Loucy (cell line): ENCODE measurements at regions not wholly inside any gene's neighbourhood (a gene's known extent, or its start where the extent isn't known, plus 50 kb on each side); places are given as distances from the start of the nearest gene placed in this dataset.

Experiments used
- EZH2phosphoT487 ChIP-seq: fragments of 200-600 bp; IDR thresholded peaks from 2 replicates; pipeline ENCODE4 v1.6.1; 2018; ENCODE audit warnings: antibody characterized with exemption, mild to moderate bottlenecking, moderate library complexity, borderline replicate concordance
- TF ChIP-seq, protein P1 (sequence below): fragments of 200-600 bp; sonication (generic); conservative IDR thresholded peaks from 2 replicates; pipeline ENCODE4 v1.5.1; 2014; ENCODE audit warnings: mild to moderate bottlenecking, antibody characterized with exemption, low read length

DNA sequence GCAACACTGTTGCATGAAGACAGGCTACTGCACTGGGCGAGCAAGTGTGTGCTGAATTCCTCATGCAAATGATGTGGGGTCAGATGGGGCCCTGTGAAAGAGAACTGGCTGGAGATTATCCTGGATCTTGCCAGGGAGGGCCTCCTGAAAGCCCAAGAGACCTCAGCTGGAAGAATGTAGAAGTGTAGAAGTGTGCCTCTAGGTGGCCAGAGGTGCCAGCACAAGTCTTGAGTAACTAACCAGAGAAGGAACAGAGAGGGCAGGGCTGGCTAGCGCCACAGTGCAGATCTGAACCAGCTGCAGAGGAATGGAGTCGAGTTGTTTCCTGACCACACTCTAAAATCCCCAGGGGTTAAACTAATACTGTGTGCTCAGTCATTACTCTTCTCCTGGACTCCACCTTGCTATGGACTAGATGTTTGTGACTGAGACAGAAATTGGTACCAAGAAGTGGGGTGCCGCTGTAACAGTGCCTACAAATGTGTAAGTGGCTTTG, 399.3 kb downstream of the LRATD1 start:
- TF ChIP-seq, protein P1, sequence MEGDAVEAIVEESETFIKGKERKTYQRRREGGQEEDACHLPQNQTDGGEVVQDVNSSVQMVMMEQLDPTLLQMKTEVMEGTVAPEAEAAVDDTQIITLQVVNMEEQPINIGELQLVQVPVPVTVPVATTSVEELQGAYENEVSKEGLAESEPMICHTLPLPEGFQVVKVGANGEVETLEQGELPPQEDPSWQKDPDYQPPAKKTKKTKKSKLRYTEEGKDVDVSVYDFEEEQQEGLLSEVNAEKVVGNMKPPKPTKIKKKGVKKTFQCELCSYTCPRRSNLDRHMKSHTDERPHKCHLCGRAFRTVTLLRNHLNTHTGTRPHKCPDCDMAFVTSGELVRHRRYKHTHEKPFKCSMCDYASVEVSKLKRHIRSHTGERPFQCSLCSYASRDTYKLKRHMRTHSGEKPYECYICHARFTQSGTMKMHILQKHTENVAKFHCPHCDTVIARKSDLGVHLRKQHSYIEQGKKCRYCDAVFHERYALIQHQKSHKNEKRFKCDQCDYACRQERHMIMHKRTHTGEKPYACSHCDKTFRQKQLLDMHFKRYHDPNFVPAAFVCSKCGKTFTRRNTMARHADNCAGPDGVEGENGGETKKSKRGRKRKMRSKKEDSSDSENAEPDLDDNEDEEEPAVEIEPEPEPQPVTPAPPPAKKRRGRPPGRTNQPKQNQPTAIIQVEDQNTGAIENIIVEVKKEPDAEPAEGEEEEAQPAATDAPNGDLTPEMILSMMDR: peak; percentile 45
- no peak for TF ChIP-seq EZH2phosphoT487
